ENCODE measurements at regions not wholly inside any gene's neighbourhood (a gene's known extent, or its start where the extent isn't known, plus 50 kb on each side); places are given as distances from the start of the nearest gene placed in this dataset.
"Not testable (repeated sequence)": the region's sequence is repeated elsewhere in the genome, so short reads cannot be mapped to it uniquely, and the experiment has no call there.

DNA sequence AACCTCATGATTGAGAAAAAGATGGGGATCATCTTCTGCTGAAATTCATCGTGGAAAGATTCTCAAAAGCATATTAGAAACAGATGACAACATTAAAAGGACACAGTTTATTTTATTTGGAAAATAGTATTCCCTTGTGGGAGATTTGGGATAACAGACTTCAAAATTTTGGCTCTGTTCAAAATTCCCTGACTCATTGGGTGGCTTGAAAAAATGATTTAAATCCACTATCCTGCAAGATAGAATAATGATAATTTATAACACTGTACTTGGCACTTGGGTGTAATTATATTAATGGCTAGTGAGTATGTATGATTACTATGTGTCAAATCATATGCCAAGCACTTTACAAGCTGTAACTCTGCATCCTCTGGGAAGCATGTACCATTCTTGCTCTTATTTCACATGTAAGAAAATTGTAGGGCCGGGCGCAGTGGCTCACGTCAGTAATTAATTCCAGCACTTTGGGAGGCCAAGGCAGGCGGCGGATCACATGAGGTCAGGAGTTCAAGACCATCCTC lies 128.8 kb downstream of the LMNTD1 start:
- DNase-seq (ENCODE audit: low spot score): no peak

GRCh38 chr12:25423355-25424050 lies 129.6 kb downstream of the LMNTD1 start:
- DNase-seq (ENCODE audit: low spot score): no peak

DNA sequence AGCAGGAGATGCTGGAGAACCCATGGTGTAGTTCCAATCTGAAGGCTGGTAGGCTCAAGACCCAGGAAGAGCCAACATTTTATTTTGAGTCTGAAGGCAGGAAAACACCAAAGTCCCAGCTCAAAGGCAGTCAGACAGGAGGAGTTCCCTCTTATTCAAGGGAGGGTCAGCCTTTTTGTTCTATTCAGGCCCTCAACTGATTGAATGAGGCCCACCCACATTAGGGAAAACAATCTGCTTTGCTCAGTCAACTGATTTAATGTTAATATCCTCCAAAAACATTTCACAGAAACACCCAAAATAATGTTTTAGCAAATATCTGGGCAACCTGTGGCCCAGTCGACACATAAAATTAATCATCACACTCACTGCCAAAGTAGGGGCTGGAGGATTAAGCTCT lies 130.8 kb downstream of the LMNTD1 start:
- no peak for DNase-seq (ENCODE audit: low spot score)

GRCh38 chr12:25421651-25422167 lies 131.4 kb downstream of the LMNTD1 start:
- DNase-seq (ENCODE audit: low spot score): no peak

GRCh38 chr12:25420116-25420515 lies 133.0 kb downstream of the LMNTD1 start:
- no peak for DNase-seq (ENCODE audit: low spot score)

DNA sequence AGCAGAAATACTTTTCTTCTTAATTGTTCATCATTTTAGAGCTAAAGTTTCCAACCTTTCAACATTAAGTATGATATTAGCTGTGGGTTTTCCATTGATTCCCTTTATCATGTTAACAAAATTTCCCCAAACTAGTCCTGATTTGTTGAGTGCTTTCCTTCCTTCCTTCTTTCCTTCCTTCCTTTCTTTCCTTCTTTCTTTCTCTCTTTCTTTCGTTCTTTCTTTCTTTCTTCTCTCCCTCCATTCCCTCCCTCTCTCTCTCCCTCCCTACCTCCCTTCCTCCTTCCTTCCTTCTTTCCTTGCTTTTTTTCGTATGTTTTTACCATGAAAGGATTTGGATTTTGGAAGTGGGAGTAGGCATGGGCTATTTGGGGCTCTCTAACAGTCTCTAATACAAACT lies 133.5 kb downstream of the LMNTD1 start:
- DNase-seq (ENCODE audit: low spot score): no peak

DNA sequence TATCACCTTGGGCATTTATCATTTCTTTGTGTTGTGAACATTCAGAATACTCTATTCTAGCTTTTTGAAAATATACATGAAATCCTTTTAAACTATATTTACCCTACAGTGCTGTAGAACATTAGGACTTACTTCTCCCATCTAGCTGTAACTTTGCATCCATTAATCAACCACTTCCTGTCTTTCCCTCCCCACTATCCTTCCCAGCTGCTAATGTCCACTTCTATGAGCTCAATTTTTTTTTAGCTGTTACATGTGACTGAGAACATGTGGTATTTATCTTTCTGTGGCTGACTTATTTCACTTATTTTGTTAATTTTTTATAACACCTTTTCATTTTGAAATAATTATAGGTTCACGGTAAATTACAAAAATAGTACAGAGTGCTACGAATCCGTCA lies 136.0 kb downstream of the LMNTD1 start:
- no peak for DNase-seq (ENCODE audit: low spot score)

DNA sequence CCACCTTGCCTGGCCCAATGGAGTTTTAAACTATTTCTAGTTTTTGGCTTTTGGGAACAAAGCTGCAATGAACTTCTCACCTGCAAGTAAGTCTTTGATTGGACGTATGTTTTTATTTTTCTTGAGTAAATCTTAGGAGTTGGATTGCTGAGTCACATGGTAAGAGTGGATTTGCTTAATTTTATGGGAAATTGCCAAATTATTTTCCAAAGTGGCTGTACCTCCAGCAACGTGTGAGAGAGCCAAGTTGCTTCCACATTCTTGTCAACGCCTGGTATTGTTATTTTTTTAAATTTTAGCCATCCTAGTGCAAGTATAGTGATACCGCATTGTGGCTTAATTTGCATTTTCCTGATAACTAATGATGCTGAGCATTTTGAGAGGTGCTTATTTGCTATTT lies 136.6 kb downstream of the LMNTD1 start:
- DNase-seq (ENCODE audit: low spot score): no peak

GRCh38 chr12:25415004-25415403 lies 138.1 kb downstream of the LMNTD1 start:
- no peak for DNase-seq (ENCODE audit: low spot score)

DNA sequence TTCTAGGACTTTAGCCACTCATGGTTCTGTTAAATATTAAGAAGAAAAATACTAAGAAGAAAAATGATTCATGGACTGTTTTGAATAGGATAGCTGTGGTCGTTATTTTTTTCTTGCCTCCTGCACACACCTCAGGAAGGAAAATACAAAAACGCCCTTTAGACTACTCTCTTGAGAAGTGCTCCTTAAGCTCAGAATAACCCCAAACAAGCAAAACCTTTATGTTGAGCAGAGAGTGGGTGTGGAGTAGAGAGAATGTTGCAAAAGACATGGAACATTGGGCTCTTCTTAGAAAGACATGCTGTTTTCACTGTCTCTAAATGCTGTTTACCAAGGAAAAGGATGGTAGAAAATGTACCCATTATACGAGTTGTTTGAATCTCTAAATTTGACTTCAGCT lies 140.3 kb downstream of the LMNTD1 start:
- DNase-seq (ENCODE audit: low spot score): no peak

- no peak for DNase-seq (ENCODE audit: low spot score)
These were observed 148.1 kb downstream of the LMNTD1 start for GRCh38 chr12:25404955-25405354.

- no peak for DNase-seq (ENCODE audit: low spot score)
These were observed 151.0 kb upstream of the KRAS start for GRCh38 chr12:25401547-25402345.

GRCh38 chr12:25397001-25397400 lies 146.3 kb upstream of the KRAS start:
- no peak for DNase-seq (ENCODE audit: low spot score)

- DNase-seq (ENCODE audit: low spot score): no peak
These were observed 144.5 kb upstream of the KRAS start for GRCh38 chr12:25395227-25395626.

GRCh38 chr12:25394775-25395174 lies 144.0 kb upstream of the KRAS start:
- DNase-seq (ENCODE audit: low spot score): not testable (repeated sequence)

DNA sequence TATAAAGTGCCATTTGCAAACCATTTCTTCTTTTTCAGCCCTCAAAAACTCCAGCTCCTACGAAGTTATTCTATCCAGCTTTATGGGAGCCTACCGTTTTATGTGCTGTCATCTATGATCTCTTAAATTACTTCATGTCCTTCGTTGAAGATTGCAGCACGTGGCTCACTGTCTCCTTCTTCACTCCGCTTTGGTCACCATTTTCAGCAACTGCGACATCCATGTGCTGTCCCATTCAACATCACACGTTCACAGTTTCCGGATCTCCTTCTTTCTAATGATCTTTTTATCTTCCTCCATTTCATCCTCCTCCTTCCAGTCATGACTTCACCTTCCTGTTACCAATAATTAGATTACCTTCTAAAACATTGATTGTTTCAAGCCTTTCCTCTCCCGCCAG lies 143.3 kb upstream of the KRAS start:
- DNase-seq (ENCODE audit: low spot score): no peak

DNA sequence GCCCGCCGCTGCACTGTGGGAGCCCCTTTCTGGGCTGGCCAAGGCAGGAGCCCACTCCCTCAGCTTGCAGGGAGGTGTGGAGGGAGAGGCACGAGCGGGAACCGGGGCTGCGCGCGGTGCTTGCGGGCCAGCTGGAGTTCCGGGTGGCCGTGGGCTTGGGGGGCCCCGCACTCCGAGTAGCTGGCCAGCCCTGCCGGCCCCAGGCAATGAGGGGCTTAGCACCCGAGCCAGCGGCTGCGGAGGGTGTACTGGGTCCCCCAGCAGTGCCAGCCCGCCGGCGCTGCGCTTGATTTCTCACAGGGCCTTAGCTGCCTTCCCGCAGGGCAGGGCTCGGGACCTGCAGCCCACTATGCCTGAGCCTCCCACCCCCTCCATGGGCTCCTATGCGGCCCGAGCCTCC lies 140.6 kb upstream of the KRAS start:
- not testable (repeated sequence) for DNase-seq (ENCODE audit: low spot score)

GRCh38 chr12:25388183-25388582 lies 137.5 kb upstream of the KRAS start:
- DNase-seq (ENCODE audit: low spot score): no peak

- no peak for DNase-seq (ENCODE audit: low spot score)
These were observed 137.0 kb upstream of the KRAS start for GRCh38 chr12:25387732-25388050.

DNA sequence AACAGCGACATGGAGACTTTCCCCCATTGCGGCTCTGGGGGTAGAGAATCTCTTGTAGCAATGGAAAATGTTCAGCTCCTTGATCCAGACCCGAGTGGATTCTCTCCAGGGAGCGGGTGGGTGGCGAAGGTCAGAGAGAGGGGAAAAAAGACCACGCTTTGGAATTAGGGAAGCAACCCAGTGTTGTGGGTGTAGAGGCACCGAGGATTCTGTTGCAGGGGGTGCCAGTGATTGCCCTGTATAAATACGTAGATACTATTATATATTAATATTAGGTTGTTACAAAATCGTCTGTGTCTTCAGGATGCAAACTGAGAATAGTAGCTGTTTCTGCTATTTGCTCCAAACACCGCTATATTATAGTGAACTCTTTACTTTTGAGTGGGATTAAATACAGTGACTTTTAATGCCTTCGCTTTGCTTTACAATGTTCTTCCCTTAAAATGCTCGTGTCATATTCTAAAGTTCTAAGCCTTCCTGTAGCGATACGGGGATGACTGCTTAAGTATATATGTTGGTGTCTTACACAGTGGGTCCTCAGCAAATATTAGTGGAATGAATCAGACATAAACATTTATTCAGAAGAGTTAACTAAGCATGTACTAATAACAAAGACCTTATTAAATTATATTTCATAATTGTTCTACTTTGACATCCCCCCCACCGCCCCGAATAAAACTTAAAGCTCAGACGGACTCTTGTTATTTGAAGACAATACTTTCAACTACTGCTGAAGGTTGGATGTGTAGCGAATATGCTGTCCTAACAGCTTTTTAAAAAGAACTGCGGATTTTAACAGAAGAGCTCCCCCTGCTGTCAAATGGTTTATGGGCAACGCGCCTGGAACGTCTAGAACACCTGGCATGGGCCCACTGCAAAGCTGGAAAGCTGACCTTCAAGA lies 136.4 kb upstream of the KRAS start:
- peak; percentile 69 for DNase-seq (ENCODE audit: low spot score)

DNA sequence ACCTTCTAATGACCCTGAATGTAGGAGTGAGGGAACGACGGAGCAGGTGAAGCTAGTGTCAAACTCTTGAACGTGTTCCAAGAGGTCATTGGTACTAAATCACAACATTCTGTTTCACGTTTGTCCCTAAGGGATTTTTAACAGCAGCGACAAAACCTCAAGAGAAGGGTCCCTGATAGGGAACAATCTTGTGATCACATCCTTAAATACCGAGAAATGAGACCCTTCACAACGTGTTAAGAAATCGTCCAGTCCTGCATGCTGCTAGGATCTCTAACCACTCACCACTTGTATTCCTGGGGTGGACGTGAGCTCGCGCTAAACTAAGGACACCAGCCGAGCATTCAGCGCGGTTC lies 134.1 kb upstream of the KRAS start:
- no peak for DNase-seq (ENCODE audit: low spot score)
